ENCODE measurements at regions not wholly inside any gene's neighbourhood (a gene's known extent, or its start where the extent isn't known, plus 50 kb on each side); places are given as distances from the start of the nearest gene placed in this dataset.

- Histone ChIP-seq H3K36me3 (ENCODE audit: insufficient read depth, low read length) (no peaks in the 10 kb centered on the region), H3K9me3 (ENCODE audit: insufficient read depth, low read depth, low read length) (no peaks in the 10 kb centered on the region), H4K20me1 (ENCODE audit: insufficient read depth, low read length, poor library complexity, severe bottlenecking) (no peaks in the 10 kb centered on the region), H3K4me3 (ENCODE audit: low read length, poor library complexity, severe bottlenecking) (no peak overlapping the region), H2AFZ (ENCODE audit: low read length) (no peak overlapping the region), H3K9me2 (replicated peaks; ENCODE audit: low read depth, low read length) (no peaks in the 10 kb centered on the region), H3K27me3 (ENCODE audit: insufficient read depth, low read length, poor library complexity, severe bottlenecking) (no peaks in the 10 kb centered on the region), H3F3A (ENCODE audit: low read depth) (no peaks in the 10 kb centered on the region), H3K9ac (ENCODE audit: low read depth, low read length, poor library complexity, severe bottlenecking) (no peak overlapping the region), H3K4me2 (ENCODE audit: low read depth, low read length, poor library complexity, severe bottlenecking) (no peak overlapping the region), H3K79me2 (ENCODE audit: insufficient read depth, low read length) (no peaks in the 10 kb centered on the region), H3K4me1 (ENCODE audit: insufficient read depth, low read length, poor library complexity, severe bottlenecking) (peaks cover 34% of the 10 kb centered on the region)
- TF ChIP-seq CTCF (conservative IDR thresholded peaks at IDR 0.05; ENCODE audit: low read length) (no peak), EZH2phosphoT487 (IDR thresholded peaks at IDR 0.05; ENCODE audit: borderline replicate concordance) (no peak)
These were observed 86.0 kb upstream of the PLCL2 start for GRCh38 chr3:16798738-16799137.

GRCh38 chr3:16800361-16800760, 84.4 kb upstream of the PLCL2 start:
- TF ChIP-seq CTCF (conservative IDR thresholded peaks at IDR 0.05; ENCODE audit: low read length): no peak
- no peak overlapping the region for H3K4me3 ChIP-seq (ENCODE audit: low read length, poor library complexity, severe bottlenecking)
- H2AFZ ChIP-seq (ENCODE audit: low read length): no peak overlapping the region
- H3K27me3 ChIP-seq (ENCODE audit: insufficient read depth, low read length, poor library complexity, severe bottlenecking): no peaks in the 10 kb centered on the region
- H3K4me2 ChIP-seq (ENCODE audit: low read depth, low read length, poor library complexity, severe bottlenecking): peak overlapping the region; percentile 75
- peaks cover 34% of the 10 kb centered on the region for H3K4me1 ChIP-seq (ENCODE audit: insufficient read depth, low read length, poor library complexity, severe bottlenecking)
- H3K36me3 ChIP-seq (ENCODE audit: insufficient read depth, low read length): no peaks in the 10 kb centered on the region
- H4K20me1 ChIP-seq (ENCODE audit: insufficient read depth, low read length, poor library complexity, severe bottlenecking): no peaks in the 10 kb centered on the region
- no peaks in the 10 kb centered on the region for H3K9me2 ChIP-seq (replicated peaks; ENCODE audit: low read depth, low read length)
- no peaks in the 10 kb centered on the region for H3K79me2 ChIP-seq (ENCODE audit: insufficient read depth, low read length)
- no peaks in the 10 kb centered on the region for H3F3A ChIP-seq (ENCODE audit: low read depth)
- no peak overlapping the region for H3K9ac ChIP-seq (ENCODE audit: low read depth, low read length, poor library complexity, severe bottlenecking)
- H3K9me3 ChIP-seq (ENCODE audit: insufficient read depth, low read depth, low read length): no peaks in the 10 kb centered on the region

- Histone ChIP-seq H3K79me2 (ENCODE audit: insufficient read depth, low read length) (no peaks in the 10 kb centered on the region), H3K36me3 (ENCODE audit: insufficient read depth, low read length) (no peaks in the 10 kb centered on the region), H4K20me1 (ENCODE audit: insufficient read depth, low read length, poor library complexity, severe bottlenecking) (no peaks in the 10 kb centered on the region), H3K4me2 (ENCODE audit: low read depth, low read length, poor library complexity, severe bottlenecking) (peak overlapping the region; percentile 75), H3K9me2 (replicated peaks; ENCODE audit: low read depth, low read length) (no peaks in the 10 kb centered on the region), H3F3A (ENCODE audit: low read depth) (no peaks in the 10 kb centered on the region), H3K4me1 (ENCODE audit: insufficient read depth, low read length, poor library complexity, severe bottlenecking) (peaks cover 34% of the 10 kb centered on the region), H3K4me3 (ENCODE audit: low read length, poor library complexity, severe bottlenecking) (peak overlapping the region; percentile 48), H2AFZ (ENCODE audit: low read length) (peak overlapping the region; percentile 53), H3K9ac (ENCODE audit: low read depth, low read length, poor library complexity, severe bottlenecking) (no peak overlapping the region), H3K27me3 (ENCODE audit: insufficient read depth, low read length, poor library complexity, severe bottlenecking) (no peaks in the 10 kb centered on the region), H3K9me3 (ENCODE audit: insufficient read depth, low read depth, low read length) (no peaks in the 10 kb centered on the region)
- TF ChIP-seq EZH2phosphoT487 (IDR thresholded peaks at IDR 0.05; ENCODE audit: borderline replicate concordance) (no peak), CTCF (conservative IDR thresholded peaks at IDR 0.05; ENCODE audit: low read length) (no peak)
These were observed 83.5 kb upstream of the PLCL2 start for GRCh38 chr3:16801223-16801622.

All from Loucy (cell line).